IgD-negative memory B cell (primary cell): ENCODE measurements at regions not wholly inside any gene's neighbourhood (a gene's known extent, or its start where the extent isn't known, plus 50 kb on each side); places are given as distances from the start of the nearest gene placed in this dataset.

Experiments
- H3K27ac Mint-ChIP-seq, 3 donors: one replicate each; pipeline ENCODE4 v1.8.0; 2020 to 2022; ENCODE audit warnings: mild to moderate bottlenecking in 3 of 3, mixed read lengths in 3 of 3, moderate library complexity in 1 of 3
- H3K27me3 Mint-ChIP-seq: one replicate; pipeline ENCODE4 v1.8.0; 2021; ENCODE audit warnings: mixed read lengths
- H3K36me3 Mint-ChIP-seq: one replicate; pipeline ENCODE4 v1.8.0; 2020; ENCODE audit warnings: mild to moderate bottlenecking, mixed read lengths
- H3K4me1 Mint-ChIP-seq, 3 donors: one replicate each; pipeline ENCODE4 v1.8.0; 2020 to 2022; ENCODE audit warnings: mixed read lengths in 3 of 3, mild to moderate bottlenecking in 1 of 3
- H3K4me3 Mint-ChIP-seq, 4 donors: one replicate each; pipeline ENCODE4 v1.8.0; 2020 to 2022; ENCODE audit warnings: mild to moderate bottlenecking in 4 of 4, mixed read lengths in 4 of 4, moderate library complexity in 3 of 4
- H3K9me3 Mint-ChIP-seq, 3 donors: one replicate each; pipeline ENCODE4 v1.8.0; 2020 to 2021; ENCODE audit warnings: mixed read lengths in 3 of 3, mild to moderate bottlenecking in 1 of 3

DNA sequence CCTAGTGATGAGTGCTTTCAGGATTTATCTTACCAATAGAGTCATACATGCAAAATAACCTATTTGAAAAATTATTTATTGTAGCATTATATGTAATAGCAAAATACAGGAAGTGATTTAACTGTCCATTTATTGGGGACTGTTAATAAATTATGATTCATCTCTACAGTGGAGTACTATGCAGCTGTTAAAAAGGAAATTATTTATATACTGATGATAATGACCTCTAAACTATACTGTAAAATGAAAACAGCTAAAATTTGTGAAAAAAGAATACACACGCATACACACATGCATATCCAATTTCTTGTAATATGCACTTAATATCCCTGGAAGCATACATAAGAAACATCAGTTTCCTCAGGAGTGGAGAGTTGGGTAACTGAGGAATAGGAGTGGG lies 58.0 kb upstream of the PALM2AKAP2 start:
- Mint-ChIP-seq H3K9me3 (peaks cover 0 to 2% (median 0%) of the 10 kb centered on the region in 3 donors), H3K4me1 (no peaks in the 10 kb centered on the region), H3K27ac (no peak overlapping the region), H3K36me3 (peaks cover under 1% of the 10 kb centered on the region), H3K27me3 (peaks cover under 1% of the 10 kb centered on the region), H3K4me3 (no peak overlapping the region)

GRCh38 chr9:109723781-109724180 lies 56.2 kb upstream of the PALM2AKAP2 start:
- Mint-ChIP-seq H3K36me3 (peaks cover 2% of the 10 kb centered on the region), H3K27me3 (peaks cover 5% of the 10 kb centered on the region), H3K9me3 (peaks cover 0 to 2% (median 0%) of the 10 kb centered on the region in 3 donors), H3K4me3 (no peak overlapping the region), H3K27ac (no peak overlapping the region), H3K4me1 (no peaks in the 10 kb centered on the region)

GRCh38 chr9:109725460-109725859 lies 54.5 kb upstream of the PALM2AKAP2 start:
- peaks cover 2% of the 10 kb centered on the region for H3K36me3 Mint-ChIP-seq
- H3K9me3 Mint-ChIP-seq: peaks cover 0 to 2% (median 0%) of the 10 kb centered on the region in 3 donors
- H3K27ac Mint-ChIP-seq: no peak overlapping the region
- peaks cover 5% of the 10 kb centered on the region for H3K27me3 Mint-ChIP-seq
- no peak overlapping the region for H3K4me3 Mint-ChIP-seq
- no peaks in the 10 kb centered on the region for H3K4me1 Mint-ChIP-seq

DNA sequence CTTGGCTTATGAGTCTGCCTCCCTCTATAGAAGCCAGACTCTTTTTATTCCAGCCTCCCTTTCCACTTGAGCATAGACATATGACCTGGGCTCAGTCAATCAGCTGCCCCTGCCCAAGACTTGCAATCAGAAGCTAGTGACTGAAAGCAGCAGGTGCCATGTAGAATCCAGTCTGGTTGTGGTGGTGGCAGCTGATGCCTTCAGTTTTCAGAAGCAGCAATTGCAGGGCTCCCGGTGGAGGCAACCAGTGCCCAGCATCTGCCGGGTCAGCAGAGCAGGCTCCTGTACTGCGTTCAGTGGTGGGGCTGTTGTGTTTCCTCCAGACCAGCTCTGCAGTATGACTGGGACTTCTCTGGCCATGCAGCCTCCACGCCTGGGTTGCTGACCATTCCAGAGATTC lies 53.9 kb upstream of the PALM2AKAP2 start:
- no peak overlapping the region for H3K27ac Mint-ChIP-seq
- peaks cover 2% of the 10 kb centered on the region for H3K36me3 Mint-ChIP-seq
- H3K9me3 Mint-ChIP-seq: peaks cover 0 to 2% (median 0%) of the 10 kb centered on the region in 3 donors
- H3K27me3 Mint-ChIP-seq: peaks cover 5% of the 10 kb centered on the region
- no peak overlapping the region for H3K4me3 Mint-ChIP-seq
- H3K4me1 Mint-ChIP-seq: no peaks in the 10 kb centered on the region

DNA sequence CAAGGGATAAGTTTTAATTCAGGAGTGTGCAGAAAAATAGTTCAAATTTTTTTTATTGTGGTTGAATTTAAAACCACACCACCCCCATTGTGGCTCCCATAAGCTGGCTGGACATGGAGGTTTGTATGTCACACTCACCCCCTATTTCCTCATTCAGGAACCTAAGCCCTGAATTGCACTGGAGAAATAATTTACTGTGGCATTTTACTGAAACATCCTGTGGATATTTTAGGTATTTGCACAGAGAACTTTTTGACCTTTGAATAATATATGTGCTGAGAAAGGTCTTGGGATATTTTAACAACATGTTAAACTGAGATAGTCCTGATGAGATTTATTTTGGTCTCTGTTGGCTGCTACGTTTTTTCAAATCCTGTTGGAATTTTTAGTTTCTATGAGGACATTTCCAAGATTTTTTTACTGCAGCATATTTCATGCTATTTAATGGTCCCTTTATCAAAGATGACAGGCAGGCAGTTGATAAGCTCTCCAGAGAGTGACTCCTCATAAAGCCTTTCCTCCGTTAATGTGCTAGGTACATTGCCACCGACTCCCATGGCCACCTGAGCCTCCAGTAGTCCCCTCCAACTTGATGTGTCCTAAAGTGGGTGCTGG lies 51.2 kb upstream of the PALM2AKAP2 start:
- H3K36me3 Mint-ChIP-seq: peaks cover 2% of the 10 kb centered on the region
- no peak overlapping the region for H3K27ac Mint-ChIP-seq
- no peaks in the 10 kb centered on the region for H3K4me1 Mint-ChIP-seq
- peaks cover 8% of the 10 kb centered on the region for H3K27me3 Mint-ChIP-seq
- no peak overlapping the region for H3K4me3 Mint-ChIP-seq
- H3K9me3 Mint-ChIP-seq: no peaks in the 10 kb centered on the region

- Mint-ChIP-seq H3K27ac (no peak overlapping the region), H3K27me3 (peaks cover 8% of the 10 kb centered on the region), H3K9me3 (no peaks in the 10 kb centered on the region), H3K4me1 (no peaks in the 10 kb centered on the region), H3K4me3 (no peak overlapping the region), H3K36me3 (peaks cover 2% of the 10 kb centered on the region)
Measured at GRCh38 chr9:109729513-109729912, 50.5 kb upstream of the PALM2AKAP2 start.
